Esophagus squamous epithelium (tissue), 5 donors: ENCODE measurements at regions not wholly inside any gene's neighbourhood (a gene's known extent, or its start where the extent isn't known, plus 50 kb on each side); places are given as distances from the start of the nearest gene placed in this dataset.

ENCODE experiments used
- DNase-seq: peaks from one replicate; lab custom pipeline; 2025; lab: John Stamatoyannopoulos, UW
- H3K27ac ChIP-seq, 4 donors: fragments of 200-600 bp; sonication (generic); one replicate each; pipeline ENCODE4 v1.5.1; 2016 to 2019; ENCODE audit warnings: mild to moderate bottlenecking in 1 of 4
- H3K27me3 ChIP-seq, 4 donors: fragments of 200-600 bp; sonication (generic); 1 replicate in 3 of 4; 2 replicates in 1 of 4; pipeline versions ENCODE4 v1.5.1 to v1.6.0; 2017 to 2021; ENCODE audit warnings: antibody characterized with exemption in 1 of 4
- H3K36me3 ChIP-seq, 3 donors: fragments of 200-600 bp; sonication (generic); one replicate each; pipeline ENCODE4 v1.5.1; 2016 to 2019
- H3K4me1 ChIP-seq, 3 donors: fragments of 200-600 bp; sonication (generic); one replicate each; pipeline ENCODE4 v1.5.1; 2017 to 2019
- H3K4me3 ChIP-seq, 4 donors: fragments of 200-600 bp; sonication (generic); 1 replicate in 3 of 4; 2 replicates in 1 of 4; pipeline ENCODE4 v1.5.1; 2016 to 2019; ENCODE audit warnings: mild to moderate bottlenecking in 2 of 4, moderate library complexity in 1 of 4
- H3K9me3 ChIP-seq, 3 donors: fragments of 200-600 bp; sonication (generic); one replicate each; pipeline ENCODE4 v1.5.1; 2016 to 2019
- CTCF ChIP-seq, 6 experiments: fragments of 450-650 bp in 4 of 6; fragments of 200-600 bp in 2 of 6; sonication (generic) in 2 of 6; IDR thresholded peaks; one replicate each; pipeline ENCODE4 v1.5.1; 2016 to 2019; ENCODE audit warnings: antibody characterized with exemption in 6 of 6, mild to moderate bottlenecking in 4 of 6, moderate library complexity in 4 of 6
- POLR2A ChIP-seq, 4 donors: fragments of 450-650 bp; IDR thresholded peaks; one replicate each; pipeline ENCODE4 v1.6.1; 2017; ENCODE audit warnings: antibody characterized with exemption in 4 of 4, mild to moderate bottlenecking in 4 of 4, moderate library complexity in 3 of 4
- WGBS, 2 donors: methylation state at CpG; one replicate each; pipeline ENCODE4 v1.1.5; 2018; 5-methylcytosine and 5-hydroxymethylcytosine counted together
- intact Hi-C: fragments of 100-400 bp; cut with DNase I; formaldehyde crosslinking; loops from one replicate; pipeline ENCODE4 v1.15.0; 2022
- donor health status: DM: yes; HTN: yes; CAD: no.

GRCh38 chr18:61735564-61736102, 157.2 kb downstream of the RNF152 start:
- no peaks in the 10 kb centered on the region for H3K27me3 ChIP-seq
- H3K4me3 ChIP-seq: no peak overlapping the region
- intact Hi-C loops: no loop called here
- H3K27ac ChIP-seq: peak overlapping the region in 1 of 4 donors; percentile 49
- DNase-seq: no peak
- WGBS, 2 donors: 63 to 73% methylated on average over 5 of the region's 5 CpGs
- H3K36me3 ChIP-seq: no peaks in the 10 kb centered on the region
- TF ChIP-seq CTCF (IDR thresholded peaks at IDR 0.05) (no peak), POLR2A (IDR thresholded peaks at IDR 0.05) (no peak)
- no peaks in the 10 kb centered on the region for H3K9me3 ChIP-seq
- H3K4me1 ChIP-seq: peaks cover 4 to 19% (median 8%) of the 10 kb centered on the region in 3 donors

GRCh38 chr18:61734396-61734795, 158.4 kb downstream of the RNF152 start:
- TF ChIP-seq POLR2A (IDR thresholded peaks at IDR 0.05): no peak
- TF ChIP-seq CTCF (IDR thresholded peaks at IDR 0.05): no peak
- Histone ChIP-seq H3K27ac (peak overlapping the region in 3 of 4 donors; percentile 23 to 58 (median 49)), H3K9me3 (no peaks in the 10 kb centered on the region), H3K36me3 (no peaks in the 10 kb centered on the region), H3K4me1 (peaks cover 4 to 19% (median 8%) of the 10 kb centered on the region in 3 donors), H3K27me3 (no peaks in the 10 kb centered on the region), H3K4me3 (no peak overlapping the region)
- no peak for DNase-seq
- 62 to 68% methylated on average over 3 of the region's 3 CpGs for WGBS, 2 donors
- intact Hi-C loops: no loop called here

- Histone ChIP-seq H3K9me3 (no peaks in the 10 kb centered on the region), H3K27ac (peak overlapping the region; percentile 58 to 80 (median 63)), H3K4me3 (no peak overlapping the region), H3K27me3 (no peaks in the 10 kb centered on the region), H3K36me3 (no peaks in the 10 kb centered on the region), H3K4me1 (peaks cover 4 to 18% (median 8%) of the 10 kb centered on the region in 3 donors)
- TF ChIP-seq POLR2A (IDR thresholded peaks at IDR 0.05) (no peak), CTCF (IDR thresholded peaks at IDR 0.05) (no peak)
- DNase-seq: no peak
- intact Hi-C loops: no loop called here
- 72 to 79% methylated on average over 4 of the region's 4 CpGs for WGBS, 2 donors
Observed at GRCh38 chr18:61732854-61733253, 160.0 kb downstream of the RNF152 start.

GRCh38 chr18:61731693-61732376, 161.0 kb downstream of the RNF152 start:
- H3K4me1 ChIP-seq: peaks cover 4 to 13% (median 8%) of the 10 kb centered on the region in 3 donors
- H3K36me3 ChIP-seq: no peaks in the 10 kb centered on the region
- TF ChIP-seq POLR2A (IDR thresholded peaks at IDR 0.05): no peak
- TF ChIP-seq CTCF (IDR thresholded peaks at IDR 0.05): no peak
- DNase-seq: no peak
- H3K9me3 ChIP-seq: no peaks in the 10 kb centered on the region
- H3K4me3 ChIP-seq: no peak overlapping the region
- WGBS, 2 donors: 60 to 67% methylated on average over 9 of the region's 9 CpGs
- peak overlapping the region in 3 of 4 donors; percentile 58 to 80 (median 68) for H3K27ac ChIP-seq
- intact Hi-C loops: no loop called here
- H3K27me3 ChIP-seq: no peaks in the 10 kb centered on the region

- intact Hi-C loops: no loop called here
- no peak for TF ChIP-seq CTCF (IDR thresholded peaks at IDR 0.05)
- TF ChIP-seq POLR2A (IDR thresholded peaks at IDR 0.05): no peak
- 61 to 77% methylated on average over 5 of the region's 5 CpGs for WGBS, 2 donors
- DNase-seq: no peak
- peak overlapping the region in 3 of 4 donors; percentile 58 to 80 (median 68) for H3K27ac ChIP-seq
- H3K27me3 ChIP-seq: no peaks in the 10 kb centered on the region
- no peaks in the 10 kb centered on the region for H3K36me3 ChIP-seq
- H3K9me3 ChIP-seq: no peaks in the 10 kb centered on the region
- no peak overlapping the region for H3K4me3 ChIP-seq
- peaks cover 4 to 13% (median 8%) of the 10 kb centered on the region in 3 donors for H3K4me1 ChIP-seq
Observed at GRCh38 chr18:61731178-61731577, 161.6 kb downstream of the RNF152 start.
